Breast epithelium (tissue), 3 donors: ENCODE measurements at regions not wholly inside any gene's neighbourhood (a gene's known extent, or its start where the extent isn't known, plus 50 kb on each side); places are given as distances from the start of the nearest gene placed in this dataset.

Experiments used
- CTCF ChIP-seq, 3 donors: fragments of 450-650 bp; IDR thresholded peaks; one replicate each; pipeline ENCODE4 v1.5.1; 2016 to 2017; ENCODE audit warnings: antibody characterized with exemption in 3 of 3, mild to moderate bottlenecking in 3 of 3, moderate library complexity in 3 of 3
- POLR2AphosphoS5 ChIP-seq, 3 donors: sonication (generic); formaldehyde crosslinking; IDR thresholded peaks; one replicate each; pipeline ENCODE4 v1.6.1; 2017; ENCODE audit warnings: antibody characterized with exemption in 3 of 3

- no peak for TF ChIP-seq CTCF (IDR thresholded peaks at IDR 0.05)
- TF ChIP-seq POLR2AphosphoS5 (IDR thresholded peaks at IDR 0.05): no peak
These were observed 81.2 kb upstream of the CCN6 start for GRCh38 chr6:111972745-111973117.
